A172 (cell line): ENCODE measurements at regions not wholly inside any gene's neighbourhood (a gene's known extent, or its start where the extent isn't known, plus 50 kb on each side); places are given as distances from the start of the nearest gene placed in this dataset.
A peak's percentile ranks its signal among the peaks of the same experiment; 100 is the strongest.

Experiments
- DNase-seq: peaks from one replicate; pipeline ENCODE4 v3.0.0-alpha.2; 2015; ENCODE audit warnings: low spot score

DNA sequence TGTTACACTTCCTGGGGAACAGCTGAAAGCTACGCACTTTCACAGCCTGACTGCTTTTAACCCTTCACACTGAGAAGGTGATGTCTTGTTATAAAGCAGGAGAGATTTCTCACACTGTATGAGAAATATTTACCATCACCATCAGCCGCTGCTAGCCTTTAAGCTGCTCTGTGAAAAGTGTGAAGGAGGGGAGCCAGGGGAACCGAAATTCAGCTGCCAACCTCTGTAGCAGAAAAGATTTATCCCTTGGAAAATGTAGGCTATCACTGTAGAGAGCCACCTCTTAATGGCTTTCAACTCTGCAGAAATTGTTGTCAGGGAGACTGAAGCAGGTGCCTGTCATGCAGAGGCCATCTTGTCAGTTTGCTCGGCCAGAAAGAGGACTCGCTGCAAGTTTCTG lies 145.3 kb downstream of the SP3 start:
- DNase-seq: no peak

DNA sequence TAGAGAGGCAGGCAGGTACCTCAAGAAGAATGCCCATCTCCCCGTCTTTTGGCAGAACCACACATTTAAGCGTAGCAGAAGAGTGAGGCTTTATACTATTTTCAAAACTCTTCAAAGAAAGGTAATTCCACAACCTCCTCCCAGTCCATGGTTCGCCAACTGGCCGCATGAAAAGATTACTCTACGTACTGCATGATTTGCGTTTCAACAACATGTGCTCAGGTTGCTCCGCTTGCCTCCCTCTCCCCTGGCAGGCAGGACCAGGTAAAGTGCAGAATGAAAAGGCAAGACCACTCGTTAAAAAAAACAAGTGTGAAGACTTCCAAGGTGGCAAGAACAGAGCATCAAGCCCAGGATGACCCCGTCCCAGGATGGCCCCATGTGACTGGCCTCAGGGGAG lies 143.7 kb downstream of the SP3 start:
- DNase-seq: no peak

DNA sequence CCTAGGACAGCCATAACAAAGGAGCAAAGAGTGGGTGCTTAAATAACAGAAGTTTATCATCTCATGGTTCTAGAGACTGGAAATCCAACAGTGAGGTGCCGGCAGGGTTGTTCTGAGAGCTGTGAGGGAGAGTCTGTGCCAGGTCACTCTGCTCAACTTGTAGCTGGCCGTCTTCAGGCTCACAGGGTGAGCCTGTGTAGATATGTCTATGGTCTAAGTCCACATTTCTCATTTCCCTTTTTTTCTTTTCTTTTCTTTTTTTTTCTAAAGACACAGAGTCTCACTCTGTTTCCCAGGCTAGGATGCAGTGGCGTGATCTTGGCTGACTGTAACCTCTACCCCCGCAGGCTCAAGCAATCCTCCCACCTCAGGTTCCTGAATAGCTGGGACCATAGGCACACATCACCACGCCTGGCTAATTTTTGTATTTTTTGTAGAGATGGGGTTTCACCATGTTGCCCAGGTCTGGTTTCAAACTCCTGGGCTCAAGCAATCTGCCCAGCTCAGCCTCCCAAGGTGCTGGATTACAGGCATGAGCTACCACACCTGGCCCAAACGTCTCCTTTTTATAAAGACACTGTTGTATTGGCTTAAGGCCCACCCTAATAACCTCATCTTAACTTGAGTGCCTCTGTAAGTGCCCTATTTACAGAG lies 142.2 kb downstream of the SP3 start:
- DNase-seq: no peak

DNA sequence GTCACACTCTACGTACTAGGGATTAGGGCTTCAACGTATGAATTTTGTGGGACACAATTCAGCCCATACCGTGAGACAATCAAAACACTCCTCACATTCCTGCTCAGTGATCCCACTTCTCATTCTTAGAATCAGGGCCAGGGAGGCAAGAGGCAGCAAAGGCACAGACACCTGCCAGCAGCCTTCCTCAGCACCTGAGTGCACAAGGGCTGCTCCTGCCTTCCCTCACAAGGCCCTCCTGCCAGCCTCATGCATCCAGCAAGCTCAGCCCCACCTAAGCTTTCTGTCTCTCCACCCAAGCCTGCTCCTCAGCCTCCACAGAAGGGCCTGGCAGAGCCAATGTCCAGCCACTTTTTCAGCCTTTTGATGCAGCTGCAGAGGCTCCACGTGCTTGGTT lies 141.6 kb downstream of the SP3 start:
- DNase-seq: no peak

DNA sequence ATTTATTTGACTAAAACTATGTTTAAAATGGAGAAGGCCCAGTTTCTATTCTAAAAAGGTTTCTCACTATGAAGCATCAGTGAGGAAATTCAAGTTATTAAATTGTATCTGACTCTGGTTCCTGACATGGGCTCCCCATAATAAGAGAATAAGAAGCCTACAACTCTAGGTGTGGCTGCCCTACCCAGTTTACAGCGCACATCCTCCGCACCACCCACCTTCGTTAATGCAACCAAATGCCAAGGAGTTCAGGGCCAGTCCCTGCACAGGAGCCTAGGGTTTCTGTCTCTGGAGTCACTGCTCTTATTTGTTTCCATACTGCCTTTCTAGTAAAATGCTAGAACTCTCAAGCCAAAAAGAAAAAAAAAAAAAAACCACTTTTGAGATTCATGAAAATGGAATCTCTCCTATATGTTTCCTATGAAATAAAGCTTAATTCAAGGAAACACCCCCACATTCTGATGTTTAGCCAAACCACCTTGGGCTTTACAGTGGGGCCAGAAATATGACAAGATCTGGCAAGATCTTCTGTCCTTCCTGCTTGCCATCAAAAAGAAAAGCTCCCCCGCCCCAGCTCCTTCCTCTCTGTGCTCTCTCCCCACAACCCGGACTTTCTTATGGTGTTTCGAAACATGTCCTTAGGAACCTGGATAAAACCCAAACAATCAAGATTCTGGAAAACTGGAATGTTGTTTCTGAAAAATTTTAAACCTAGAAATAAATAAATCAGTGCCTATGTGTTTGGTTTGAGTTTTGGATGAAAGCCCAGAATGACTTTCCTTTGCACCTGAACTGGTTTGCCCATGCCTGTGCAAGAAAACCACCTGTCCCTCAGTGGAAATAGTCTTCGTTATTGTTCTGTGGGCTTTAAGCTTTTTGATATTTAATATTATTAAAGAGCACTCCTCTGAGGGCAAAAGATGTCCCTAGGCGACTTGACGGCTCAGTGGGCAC lies 136.7 kb downstream of the SP3 start:
- no peak for DNase-seq

DNA sequence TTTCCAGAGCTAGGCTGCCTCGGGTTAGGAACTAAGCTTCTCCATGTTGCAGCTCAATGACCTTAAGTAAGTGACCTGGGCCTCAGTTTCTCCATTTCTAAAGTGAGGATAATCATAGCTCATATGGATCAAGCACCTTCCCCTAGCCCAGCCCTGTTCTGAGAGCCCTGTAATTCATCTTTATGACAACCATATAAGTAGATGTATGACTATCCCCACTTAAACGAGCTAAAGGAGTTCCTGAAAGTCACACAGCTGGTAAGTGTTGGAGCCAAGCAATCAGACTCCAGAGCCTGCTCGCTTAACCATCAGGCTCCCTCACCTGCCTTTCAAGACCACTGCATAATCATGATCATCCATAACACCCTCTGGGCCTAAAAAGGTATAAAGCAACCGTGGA lies 135.4 kb downstream of the SP3 start:
- DNase-seq: no peak

DNA sequence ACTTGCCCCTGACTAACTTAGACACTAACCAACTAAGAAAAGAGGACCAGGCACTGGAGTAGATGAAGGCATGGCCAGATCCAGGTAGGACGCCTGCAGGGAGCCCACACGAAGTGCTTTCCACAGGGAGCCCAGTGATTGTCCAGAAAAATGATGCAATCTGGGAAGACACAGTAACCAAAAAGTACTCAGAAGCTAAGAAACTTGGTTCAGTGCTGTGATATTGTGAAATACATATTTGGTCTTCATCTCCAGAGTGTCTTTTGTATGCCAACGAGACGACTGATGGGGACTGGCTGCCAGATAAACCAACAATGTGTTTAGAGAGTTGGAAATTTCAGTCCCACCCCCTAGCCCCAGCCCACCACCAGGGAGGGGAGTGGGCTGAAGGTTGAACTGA lies 135.0 kb downstream of the SP3 start:
- DNase-seq: no peak

DNA sequence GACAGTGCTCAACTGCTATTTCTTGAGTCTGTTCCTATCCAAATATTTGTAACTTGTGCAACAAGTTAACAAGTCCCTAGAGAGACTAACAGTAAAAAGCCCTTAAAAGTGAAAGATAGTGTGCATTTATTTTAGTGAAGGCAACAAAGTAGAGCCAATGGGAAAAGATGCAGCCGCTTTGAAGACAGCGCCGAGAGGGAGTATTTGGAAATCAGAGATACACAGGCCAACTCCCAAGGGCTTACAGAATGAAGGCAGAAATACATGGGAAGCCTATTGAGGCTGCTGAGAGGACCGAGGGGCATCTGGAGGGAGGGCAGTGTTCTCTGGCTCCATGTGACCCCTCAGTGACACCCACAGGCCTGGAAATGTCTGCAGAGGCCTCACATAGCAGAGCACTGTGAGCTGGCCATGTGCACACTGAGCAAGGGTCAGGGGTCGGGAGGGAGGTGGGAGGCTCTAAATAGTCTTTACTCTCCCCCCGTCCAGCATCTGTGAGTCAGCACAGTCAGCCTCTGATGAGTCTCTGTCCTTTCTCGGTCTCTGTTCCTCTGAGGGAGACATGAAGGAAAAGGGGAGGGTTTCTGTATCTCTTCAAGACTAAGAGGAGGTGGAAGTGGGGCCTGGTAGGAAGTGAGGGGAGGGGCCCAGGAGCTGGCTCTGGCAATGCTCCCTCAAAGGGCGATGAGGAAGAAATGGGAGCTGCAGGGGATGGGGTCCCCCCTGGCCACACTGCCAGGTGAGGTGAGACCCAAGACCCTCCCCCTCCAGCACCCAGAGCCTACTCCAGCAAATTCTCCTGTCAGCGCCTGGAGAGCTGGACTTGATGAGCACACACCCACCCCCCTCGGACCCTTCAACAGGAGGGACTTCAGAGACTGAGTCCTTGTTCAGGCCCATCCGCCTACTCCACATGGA lies 133.6 kb downstream of the SP3 start:
- no peak for DNase-seq

DNA sequence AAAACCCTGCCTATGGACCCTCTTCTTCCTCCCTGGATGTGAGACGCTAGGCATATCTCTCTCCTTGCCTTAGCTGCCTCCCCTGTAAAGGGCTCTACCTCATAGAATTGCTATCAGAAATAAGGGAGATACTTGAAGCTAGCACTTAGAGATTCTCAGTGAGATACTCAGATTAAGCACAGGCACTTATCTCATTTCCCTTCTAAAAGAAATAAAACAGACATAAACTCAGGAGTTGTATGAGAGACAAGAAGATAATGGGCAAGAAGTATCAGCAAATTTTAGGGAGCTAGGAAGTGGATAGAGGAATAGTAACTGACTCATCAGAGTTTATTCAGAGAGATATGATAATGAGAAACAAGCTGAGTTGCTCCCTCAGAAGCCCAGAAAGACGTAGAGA lies 131.0 kb downstream of the SP3 start:
- DNase-seq: no peak

DNA sequence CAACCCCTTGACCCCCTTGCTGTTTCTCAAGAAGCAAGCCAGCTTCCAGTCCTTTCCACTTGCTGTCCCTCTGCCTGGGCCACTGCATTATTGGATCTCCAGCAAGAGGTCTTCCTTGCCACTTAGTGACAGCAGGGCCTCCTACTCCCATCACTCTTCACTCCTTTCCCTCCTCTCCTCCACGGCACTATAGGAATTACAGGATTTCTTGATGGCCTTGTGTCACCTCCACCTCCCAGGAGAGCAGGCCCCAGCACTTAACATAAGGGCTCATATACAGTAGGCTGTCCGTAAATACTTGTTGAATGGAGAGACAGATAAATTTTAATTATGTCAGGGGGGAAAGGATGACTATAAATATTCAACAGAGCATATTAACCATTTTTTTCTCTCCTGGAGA lies 129.4 kb downstream of the SP3 start:
- no peak for DNase-seq

DNA sequence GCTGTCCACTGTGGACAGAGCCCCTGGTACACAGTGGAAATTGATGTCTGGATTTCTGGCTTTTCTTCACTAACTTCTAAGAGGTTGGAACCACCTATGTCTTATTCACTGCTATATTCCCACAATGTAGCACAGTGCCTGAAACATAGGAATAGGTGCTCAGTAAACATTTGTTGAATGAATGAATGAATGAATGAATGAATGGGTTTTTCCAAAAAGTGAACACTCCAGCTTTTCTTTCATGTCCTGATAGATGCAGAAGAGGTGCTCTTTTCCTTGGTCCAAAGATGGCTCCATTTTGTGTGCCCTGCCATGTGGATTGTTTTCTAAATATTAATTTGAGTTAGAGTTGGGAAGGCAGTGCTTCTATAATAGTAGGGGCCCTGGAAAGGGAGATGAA lies 124.1 kb downstream of the SP3 start:
- DNase-seq: no peak

DNA sequence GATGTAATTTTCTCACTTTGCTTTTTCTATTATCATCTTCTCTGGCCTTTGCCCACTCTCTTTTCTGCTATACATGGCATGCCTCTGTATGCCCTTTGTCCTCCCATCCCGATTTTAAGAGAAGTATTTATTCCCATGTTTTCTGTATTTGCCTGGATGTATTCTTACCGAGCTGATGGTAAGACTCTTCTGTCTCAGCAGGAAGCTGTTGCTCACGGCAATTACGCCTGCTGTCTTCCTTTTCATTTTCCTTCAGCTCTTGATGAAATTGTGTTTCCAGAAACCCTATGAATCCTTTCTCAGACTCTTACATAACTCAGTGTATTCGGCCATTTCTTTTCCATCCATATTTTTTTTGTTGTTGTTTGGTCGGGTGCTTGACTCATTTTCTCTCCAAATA lies 121.6 kb downstream of the SP3 start:
- no peak for DNase-seq

DNA sequence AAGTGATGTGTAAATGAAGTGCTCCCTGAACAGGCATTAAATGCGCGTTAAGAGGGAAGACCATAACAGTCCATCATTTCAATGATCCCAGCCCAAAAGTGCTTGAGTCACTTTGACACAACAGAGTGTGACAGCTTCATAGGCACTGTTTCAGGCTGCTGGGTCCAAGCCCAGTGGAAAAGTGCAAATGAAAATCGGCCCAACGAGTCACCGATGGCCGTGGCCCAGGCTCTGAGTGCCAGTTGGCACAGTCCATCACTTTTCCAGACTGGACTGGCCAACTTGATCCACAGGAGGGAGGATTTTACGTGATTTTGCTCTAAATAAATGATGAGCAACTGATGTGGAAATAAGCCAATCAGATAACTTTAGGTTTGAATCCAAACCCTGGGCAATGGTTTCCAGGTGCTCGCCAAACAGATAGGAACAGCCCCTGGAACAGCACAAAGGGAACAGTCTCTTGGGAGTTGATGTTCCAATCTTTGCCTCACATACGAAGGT lies 114.0 kb downstream of the SP3 start:
- peak; percentile 26 for DNase-seq

DNA sequence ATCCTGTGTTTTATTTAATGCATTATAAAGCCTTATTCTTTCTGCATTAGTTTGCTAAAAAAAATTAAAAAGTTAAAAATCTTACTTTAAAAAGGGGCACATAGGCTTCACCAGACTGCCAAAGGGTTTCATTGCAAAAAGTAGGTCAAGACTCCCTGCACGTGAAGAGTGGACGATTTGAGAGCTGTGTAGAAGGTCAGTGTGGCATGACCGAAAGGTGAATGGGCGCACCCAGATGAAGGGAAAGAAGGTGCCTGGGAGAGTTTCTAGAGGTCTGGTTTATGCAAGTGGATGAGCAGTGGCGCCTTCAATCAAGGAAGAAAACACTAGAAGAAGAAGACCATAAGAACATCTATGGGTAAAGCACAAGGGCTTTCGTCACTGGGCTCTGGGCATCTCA lies 111.0 kb downstream of the SP3 start:
- no peak for DNase-seq

DNA sequence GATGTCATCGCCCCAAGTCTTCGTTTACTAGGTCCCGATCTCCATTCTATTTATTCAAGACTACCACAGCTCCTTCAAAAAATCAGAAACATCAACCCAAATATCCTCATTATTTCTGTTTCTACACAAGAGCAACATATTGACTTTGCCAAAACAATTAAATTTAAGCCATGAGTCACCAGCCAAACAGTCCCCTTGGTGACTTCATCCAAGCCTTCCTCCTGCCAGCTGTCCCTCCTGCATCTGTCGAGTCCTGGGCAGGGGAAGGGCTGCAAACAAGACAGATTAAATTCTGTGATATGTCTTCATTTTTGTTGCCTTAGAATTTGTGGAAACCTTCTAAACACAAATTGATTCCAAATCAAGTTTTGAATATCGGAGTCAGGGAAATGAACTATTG lies 110.3 kb downstream of the SP3 start:
- DNase-seq: peak; percentile 73

DNA sequence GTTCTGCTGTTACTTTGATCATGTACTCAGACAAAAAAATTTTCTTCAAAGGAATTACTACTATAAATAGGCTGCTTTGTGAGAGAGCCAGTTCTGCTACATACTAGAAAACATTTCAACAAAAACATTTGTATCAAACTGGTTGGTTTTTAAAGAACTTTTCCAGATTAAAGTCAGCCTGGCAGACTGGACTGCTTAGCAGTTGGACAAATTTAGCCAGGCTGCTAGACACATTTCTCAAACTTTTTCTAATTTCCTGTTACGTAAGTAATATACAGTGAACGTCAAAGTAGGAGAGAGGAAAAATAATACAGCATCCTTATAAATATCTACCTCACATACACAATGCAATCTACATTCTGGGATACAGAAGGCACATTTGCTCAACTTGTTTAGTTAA lies 109.5 kb downstream of the SP3 start:
- no peak for DNase-seq
